Fibroblast of peridontal ligament (primary cell): ENCODE measurements at regions not wholly inside any gene's neighbourhood (a gene's known extent, or its start where the extent isn't known, plus 50 kb on each side); places are given as distances from the start of the nearest gene placed in this dataset.
"Not testable (repeated sequence)": the region's sequence is repeated elsewhere in the genome, so short reads cannot be mapped to it uniquely, and the experiment has no call there.

Experiments
- DNase-seq: peaks from one replicate; pipeline ENCODE4 v3.0.0-alpha.2; 2010; ENCODE audit errors: extremely low read depth

DNA sequence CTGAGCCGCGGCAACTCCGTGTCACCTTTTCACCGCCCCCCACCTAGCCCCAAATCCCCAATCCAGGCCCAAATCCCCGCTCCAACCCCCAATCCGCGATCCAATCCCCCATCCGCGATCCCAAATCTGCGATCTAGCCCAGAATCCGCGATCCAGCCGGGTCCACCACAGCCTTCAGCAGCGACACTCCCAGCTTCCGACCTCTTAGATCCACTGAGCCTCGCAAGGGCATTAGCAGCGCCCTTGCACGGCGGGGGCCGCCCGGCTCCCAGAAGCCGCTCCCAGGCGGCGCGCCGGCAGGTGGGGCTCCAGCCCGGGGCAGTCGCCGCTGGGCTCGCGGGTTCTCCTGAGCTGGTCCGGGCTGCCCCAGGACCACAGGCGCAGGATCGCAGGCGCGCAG lies 116.1 kb upstream of the TPTE start:
- not testable (repeated sequence) for DNase-seq

DNA sequence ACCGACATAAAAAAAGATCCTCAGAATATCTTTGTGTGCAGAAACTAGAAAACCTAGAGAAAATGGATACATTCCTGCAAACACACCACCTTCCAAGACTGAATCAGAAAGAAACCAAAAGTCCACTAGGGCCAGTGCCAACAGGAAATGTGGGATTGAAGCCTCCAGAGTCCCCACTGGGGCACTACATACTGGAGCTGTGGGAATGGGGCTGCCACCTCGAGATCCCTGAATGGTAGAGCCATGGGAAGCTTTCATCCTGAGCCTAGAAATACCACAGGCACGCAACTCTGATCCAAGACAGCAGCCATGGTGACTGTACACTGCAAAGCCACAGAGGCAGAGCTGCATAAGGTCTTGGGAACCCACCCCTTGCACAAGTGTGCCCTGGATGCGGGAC lies 111.6 kb upstream of the TPTE start:
- not testable (repeated sequence) for DNase-seq

DNA sequence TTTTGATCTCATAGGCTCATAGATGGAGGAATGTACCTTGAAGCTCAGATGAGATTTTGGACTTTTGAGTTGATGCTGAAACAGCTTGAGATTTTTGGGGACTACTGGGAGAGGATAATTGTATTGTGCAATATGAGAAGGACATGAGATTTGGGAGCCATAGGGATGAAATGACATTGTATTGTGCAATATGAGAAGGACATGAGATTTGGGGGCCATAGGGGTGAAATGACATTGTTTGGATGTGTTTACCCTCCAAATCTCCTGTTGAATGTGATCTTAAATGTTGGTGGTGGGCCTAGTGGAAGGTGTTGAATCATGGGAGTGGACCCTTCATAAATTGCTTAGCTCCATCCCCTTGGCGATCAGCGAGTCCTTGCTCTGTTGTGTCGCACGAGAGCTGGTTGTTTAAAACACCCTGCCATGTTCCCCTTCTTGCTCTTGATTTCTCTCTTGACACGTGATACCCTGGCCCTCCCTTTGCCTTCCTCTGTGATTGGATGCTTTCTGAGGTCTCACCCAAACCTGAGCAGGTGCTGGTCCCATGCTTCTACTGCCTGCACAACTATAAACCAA lies 110.9 kb upstream of the TPTE start:
- DNase-seq = not testable (repeated sequence)

DNA sequence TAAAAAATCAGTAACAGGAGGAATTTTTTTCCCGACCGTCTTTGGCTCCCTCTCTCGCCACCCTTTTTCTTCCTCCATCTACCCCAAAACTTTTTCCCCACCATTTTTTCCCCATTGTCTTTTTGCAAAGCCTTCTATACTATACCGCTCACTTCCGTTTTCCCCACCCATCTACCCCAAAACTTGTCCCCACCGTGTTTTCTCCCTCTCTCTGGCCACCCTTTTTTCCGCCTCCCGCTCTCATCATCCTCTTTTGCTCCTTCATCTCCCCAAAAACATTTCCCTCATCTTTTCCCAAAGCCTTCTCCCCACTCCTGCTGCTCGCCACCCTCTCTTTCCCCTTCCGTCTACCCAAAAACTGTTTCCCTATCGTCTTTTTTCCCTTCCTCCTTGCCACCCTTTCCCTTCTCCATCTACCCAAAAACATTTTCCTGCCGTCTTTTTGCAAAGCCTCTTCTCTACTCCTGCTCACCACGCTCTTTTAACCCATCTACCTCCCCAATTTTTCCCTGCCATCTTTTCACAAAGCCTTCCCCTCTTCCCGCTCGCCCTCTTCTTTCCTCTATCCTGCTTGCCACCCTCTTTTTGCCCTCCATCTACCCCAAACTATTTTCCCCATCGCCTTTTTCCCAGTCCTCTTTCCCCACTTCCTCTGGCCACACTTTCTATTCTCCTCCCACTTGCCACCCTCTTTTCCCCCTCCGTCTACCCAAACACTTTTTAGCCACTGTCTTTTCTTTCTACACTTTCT lies 109.4 kb upstream of the TPTE start:
- DNase-seq = not testable (repeated sequence)

DNA sequence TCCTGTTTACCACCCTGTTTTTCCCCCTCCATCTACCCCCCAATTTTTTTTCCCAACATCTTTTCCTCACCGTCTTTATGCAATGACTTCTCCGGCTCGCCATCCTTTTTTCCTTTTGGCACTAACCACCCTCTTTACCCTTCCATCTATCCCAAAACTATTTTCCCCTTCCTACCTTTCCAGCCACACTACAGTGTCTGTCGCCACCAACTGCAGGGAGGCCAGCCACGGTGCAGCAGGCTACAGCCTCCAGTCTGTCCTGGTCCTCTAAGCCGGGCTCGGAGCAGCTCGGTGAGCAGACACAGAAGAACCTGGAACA lies 108.5 kb upstream of the TPTE start:
- not testable (repeated sequence) for DNase-seq

DNA sequence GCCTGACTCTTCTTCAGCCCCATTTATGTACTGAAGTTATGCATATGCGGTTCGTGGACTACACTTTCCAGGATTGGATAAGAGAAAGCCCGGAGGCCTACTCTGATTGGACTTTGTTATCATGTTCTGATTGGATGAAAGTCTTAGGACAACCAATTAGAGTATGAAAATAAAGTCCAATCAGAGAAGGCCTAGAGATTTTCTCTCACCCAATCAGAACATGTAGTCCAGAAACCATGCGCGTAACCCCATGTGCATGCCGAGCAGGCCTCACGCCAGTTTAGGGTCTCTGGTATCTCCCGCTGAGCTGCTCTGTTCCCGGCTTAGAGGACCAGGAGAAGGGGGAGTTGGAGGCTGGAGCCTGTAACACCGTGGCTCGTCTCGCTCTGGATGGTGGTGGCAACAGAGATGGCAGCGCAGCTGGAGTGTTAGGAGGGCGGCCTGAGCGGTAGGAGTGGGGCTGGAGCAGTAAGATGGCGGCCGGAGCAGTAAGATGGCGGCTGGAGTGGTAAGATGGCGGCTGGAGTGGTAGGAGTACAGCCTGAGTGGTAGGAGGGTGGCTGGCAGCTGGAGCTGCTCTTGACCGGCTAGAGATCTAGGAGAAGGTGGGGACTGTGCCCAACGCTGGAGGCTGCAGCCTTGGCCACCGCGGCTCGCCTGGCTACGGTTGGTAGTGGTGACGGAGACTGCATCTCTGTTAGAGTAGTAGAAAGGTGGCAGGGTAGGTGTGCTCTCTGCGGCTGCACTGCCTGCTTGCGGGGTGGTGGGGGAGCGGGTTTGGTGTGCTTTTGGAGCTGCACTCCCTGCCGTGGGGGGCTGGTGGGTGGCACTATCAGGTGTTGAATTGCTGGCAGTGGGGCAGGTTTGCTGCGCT lies 107.9 kb upstream of the TPTE start:
- DNase-seq = not testable (repeated sequence)

DNA sequence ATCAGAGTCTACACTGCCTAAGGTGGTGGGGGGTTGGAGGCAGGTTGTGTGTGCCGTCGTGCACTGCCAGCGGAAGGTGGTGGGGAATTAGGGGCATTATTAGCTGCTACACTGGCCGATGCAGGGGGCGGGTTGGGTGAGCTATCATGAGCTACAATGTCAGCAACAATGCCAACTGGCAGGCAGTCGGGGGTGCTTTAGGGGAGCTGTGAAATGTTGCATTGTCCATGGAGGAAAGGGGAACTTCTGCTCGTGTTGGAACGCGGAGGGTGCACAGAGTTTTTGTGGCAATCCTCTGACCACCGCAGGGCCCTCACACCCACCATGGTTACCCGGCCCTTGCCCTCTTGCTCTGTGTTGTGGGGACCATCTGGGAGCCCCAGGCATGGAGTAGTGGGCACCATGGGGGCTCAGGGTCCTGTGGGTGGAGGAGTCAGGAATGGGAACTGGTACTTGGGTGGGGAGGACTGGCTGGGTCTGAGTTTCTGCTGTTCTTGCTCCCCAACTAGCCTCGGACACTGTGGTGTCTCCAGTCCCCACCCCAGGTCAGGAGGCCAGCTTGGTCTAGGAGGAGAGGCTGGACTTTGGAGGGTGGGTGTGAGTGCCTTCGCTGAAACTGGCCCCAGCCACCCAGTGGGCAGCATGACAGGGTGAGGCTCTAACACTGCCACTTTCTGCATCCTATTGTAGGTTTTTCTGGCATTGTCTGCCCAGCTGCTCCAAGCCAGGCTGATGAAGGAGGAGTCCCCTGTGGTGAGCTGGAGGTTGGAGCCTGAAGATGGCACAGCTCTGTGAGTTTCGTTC lies 107.1 kb upstream of the TPTE start:
- not testable (repeated sequence) for DNase-seq

DNA sequence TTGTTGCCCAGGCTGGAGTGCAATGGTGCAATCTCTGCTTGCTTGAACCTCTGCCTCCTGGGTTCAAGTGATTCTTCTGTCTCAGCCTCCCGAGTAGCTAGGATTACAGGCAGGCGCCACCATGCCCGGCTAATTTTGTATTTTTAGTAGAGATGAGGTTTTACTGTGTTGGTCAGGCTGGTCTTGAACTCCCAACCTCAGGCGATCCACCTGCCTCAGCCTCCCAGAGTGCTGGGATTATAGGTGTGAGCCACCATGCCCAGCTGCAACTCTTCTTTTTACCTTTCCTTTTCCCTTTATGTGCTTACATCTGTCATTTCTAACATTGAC lies 106.5 kb upstream of the TPTE start:
- DNase-seq = not testable (repeated sequence)

DNA sequence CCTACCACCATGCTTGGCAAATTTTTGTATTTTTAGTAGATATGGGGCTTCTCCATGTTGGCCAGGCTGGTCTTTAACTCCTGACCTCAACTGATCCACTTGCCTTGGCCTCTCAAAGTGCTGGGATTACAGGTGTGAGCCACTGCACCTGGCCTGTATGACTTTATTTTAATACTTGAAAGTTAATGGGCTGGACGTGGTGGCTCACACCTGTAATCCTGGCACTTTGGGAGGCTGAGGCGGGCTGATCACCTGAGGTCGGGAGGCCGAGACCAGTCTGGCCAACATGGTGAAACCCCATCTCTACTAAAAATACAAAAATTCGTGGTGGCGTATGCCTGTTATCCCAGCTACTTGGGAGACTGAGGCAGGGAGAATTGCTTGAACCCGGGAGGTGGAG lies 105.9 kb upstream of the TPTE start:
- DNase-seq = not testable (repeated sequence)

DNA sequence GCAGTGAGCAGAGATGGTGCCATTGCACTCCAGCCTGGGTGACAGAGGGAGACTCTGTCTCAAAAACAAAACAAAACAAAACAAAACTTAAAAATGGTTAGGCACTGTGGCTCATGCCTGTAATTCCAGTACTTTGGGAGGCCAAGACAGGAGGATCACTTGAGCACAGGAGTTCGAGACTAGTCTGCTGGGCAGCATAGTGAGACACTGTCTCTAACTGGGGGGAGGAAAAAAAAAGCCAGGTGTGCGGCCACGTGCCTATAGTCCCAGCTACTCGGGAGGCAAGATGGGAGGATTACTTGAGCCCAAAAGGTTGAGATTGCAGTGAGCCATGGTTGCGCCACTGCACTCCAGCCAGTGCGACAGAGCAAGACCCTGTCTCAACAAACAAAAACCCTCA lies 105.5 kb upstream of the TPTE start:
- not testable (repeated sequence) for DNase-seq

DNA sequence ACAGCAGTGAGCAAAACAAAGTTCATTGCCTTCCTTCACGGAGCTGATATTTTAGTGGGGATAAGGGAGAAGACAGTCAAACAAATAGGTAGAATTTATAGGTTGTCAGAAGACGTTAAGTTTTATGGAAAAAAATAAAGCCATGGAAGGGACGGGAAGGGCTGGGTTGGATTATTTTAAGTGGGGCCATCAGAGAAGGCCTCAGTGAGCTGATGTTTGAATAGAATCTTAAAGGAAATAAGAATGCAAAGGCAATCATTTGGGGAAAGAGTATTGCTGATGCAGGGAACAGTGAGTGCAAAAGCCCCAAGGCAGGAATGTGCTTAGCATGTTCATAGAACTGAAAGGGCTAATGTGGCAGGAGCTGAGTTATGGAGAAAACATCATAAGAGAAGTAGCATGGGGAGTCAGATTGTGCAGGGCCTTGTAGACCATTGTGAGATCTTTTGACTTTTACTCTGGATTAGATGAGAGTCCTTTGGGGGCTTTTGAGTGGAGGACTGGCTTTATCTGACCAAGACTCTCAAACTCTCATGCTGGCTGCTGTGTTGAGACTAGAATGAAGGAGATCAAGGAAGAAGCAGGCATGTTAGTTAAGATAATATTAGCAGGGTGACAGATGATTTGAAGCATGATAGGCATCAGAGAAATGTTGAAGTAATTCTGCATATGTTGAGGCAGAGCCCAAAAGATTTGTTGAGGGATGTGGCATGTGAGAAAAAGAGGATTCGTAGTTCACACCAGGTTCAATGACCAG lies 104.5 kb upstream of the TPTE start:
- not testable (repeated sequence) for DNase-seq

DNA sequence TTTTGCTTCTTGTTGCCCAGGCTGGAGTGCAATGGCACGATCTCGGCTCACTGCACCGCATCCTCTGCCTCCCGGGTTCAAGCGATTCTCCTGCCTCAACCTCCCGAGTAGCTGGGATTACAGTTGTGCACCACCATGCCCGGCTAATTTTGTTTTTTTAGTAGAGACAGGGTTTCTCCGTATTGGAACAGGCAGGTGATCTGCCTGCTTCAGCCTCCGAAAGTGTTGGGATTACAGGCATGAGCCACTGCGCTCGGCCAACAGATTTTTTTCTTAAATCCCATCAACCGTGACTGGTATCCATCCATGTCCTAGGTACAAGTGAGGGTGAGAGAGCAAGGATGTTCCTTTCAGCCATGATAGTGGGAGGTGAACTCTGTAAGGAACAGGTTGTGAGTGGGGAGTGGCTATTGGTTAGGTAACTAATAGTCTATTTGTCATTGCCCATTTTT lies 103.8 kb upstream of the TPTE start:
- DNase-seq = not testable (repeated sequence)

DNA sequence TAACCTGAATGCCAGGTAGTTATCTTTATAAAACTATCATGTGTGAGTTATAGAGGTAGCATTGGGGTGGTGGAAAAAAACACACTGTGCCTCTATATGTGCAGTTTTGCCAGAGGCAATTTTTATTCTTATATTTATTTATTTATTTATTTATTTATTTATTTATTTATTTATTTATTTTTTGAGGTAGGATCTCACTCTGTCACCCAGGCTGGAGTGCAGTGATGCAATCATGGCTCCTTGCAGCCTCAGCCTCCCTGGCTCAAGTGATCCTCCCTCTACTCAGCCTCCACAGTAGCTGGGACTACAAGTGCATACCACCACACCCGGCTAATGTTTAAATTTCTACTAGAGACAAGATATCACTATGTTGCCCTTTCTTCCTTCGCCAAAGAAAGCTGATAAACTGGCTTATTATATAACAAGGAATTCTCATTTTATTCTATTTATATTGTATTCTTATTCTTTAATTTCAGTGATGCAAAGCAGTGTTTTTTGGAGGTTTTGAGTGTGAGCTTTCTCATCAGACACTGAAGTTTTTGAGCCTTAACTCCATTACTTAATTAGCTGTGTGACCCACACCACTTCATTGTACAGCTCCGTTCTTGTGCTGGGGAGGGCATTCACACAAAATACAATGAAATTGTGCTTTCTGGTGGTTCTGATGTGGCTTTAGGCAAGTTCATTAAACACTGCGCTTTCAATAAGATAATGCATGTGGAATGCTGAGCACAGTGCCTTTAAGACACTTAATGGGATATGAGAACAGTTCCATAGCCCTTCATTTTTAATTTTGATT lies 102.9 kb upstream of the TPTE start:
- DNase-seq = not testable (repeated sequence)

DNA sequence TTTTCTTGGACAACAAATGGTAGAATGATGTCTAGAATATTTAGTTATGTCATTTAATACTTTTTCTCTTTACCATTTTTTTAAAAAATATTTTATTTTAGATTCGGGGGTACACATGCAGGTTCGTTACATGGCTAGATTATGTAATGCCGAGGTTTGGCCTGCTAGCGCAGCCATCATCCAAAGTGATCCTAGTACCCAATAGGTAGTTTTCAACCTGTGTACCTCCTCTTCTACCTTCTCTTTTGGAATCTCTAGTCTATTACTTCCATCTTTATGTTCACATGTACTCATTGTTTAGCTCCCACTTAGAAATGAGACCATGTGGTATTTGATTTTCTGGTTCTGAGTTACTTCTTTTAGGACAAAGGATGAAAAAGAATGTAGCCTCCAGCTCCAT lies 100.2 kb upstream of the TPTE start:
- DNase-seq = not testable (repeated sequence)

DNA sequence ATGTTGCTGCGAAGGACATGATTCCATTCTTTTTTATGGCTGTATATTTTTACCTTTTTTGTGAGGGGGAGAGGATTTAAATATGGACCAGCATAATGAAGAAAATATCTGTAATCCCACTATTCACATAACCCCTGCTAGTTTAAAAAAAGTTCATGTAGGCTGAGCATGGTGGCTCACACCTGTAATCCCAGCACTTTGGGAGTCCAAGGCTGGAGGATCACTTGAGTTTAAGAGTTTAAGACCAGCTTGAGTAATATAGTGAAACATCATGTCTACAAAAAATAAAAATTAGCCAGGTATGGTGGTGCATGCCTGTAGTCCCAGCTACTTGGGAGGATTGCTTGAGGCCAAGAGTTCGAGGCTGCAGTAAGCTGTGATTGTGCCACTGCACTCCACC lies 99.8 kb upstream of the TPTE start:
- DNase-seq = not testable (repeated sequence)

DNA sequence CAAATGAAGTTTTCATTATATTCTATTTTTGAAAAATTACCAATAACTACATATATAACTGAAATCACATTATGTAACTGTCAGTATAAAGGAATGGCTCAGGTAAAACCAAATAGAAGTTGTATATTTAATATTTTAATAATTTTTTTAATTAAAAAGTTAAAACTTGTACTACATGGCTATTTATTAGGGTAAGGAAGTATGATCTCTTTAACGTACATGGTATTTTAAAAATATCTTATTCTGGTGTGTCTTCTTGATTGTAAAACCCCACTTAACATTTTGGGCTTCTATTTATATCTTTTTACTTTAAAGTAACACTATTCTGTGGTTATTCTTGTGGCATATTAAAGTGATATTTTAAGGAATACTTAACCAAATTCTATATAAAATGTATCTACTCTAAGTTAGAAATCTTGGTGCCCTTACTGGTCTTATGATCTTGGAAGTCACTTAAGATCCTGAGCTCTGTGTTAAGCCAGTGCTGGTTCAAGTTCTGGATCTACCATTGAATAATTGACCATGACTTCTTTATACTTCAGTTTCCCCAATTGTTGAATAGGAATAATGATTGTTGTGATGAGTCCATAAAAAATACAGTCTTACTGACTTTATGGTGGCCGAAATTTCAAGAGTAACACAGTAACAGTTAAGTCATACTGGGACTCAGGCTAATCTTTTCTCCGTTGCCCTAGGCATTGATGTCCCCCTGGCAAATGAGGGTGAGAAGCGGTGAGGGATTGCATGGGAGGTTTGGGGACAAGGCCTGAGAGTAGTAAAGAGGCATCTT lies 97.1 kb upstream of the TPTE start:
- not testable (repeated sequence) for DNase-seq

DNA sequence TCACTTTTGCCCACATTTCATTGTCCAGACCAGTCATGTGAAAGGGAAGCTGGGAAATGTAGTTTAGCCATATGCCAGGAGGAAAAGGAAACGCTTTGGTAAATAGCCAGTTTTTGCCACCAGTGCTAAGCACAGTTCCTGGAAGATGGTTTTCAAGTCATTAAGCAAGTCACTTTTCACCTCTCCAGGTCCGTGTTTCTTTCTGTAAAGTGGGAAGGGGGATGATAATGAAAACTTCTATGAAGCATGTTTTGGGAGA lies 96.6 kb upstream of the TPTE start:
- not testable (repeated sequence) for DNase-seq

DNA sequence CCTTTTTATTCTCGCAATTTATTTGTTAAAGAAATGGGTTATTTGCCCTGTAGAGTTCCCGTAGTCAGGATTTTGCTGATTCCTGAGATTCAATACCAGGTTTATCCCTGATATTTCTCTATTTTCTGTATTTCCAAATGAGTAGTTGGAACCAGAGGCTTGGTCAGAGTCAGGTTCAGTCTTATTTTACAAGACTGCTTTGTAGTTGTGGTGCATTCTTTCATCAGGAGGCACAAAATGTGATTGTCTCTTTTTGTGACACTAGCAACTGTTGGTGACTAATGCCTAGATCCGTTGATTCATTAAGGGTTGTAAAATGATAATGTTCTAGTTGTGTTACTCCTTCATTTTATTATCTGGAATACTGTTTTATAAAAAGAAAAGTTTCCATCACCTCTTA lies 95.5 kb upstream of the TPTE start:
- no peak for DNase-seq

DNA sequence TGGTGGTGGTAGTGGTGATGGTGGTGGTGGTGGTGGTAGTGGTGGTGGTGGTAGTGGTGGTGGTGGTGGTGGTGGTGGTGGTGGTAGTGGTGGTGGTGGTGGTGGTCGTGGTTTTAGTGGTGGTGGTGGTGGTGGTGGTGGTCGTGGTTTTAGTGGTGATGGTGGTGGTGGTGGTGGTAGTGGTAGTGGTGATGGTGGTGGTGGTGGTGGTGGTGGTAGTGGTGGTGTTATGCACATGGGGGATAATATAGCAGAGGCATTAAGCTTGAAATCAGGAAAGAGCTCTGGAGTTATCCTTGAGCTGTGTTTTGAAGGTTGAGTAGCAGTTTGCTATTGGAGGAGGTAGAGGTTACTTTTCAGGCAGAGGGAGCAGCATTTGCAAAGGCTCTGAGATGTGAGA lies 94.6 kb upstream of the TPTE start:
- not testable (repeated sequence) for DNase-seq

DNA sequence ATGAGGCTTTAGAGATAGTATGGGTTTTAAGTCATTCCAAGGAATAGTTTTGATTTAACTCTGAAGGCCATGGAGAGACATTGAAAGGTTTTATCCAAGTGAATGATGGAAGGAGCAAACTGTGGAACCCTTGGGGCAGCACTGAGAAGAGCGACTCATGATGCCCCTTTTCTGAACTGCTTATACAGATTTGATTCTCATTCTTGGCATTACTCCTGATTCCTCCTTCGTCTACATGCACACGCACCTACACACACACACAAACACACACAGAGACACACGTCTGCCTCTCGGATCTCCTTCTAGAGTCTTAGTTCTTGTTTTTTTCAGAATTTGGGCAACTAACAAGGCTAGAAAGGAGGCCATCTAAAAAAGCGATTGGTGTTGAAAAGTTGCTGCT lies 94.1 kb upstream of the TPTE start:
- DNase-seq = not testable (repeated sequence)
